Esophagus squamous epithelium (tissue), 5 donors: ENCODE measurements at regions not wholly inside any gene's neighbourhood (a gene's known extent, or its start where the extent isn't known, plus 50 kb on each side); places are given as distances from the start of the nearest gene placed in this dataset.

Source experiments
- DNase-seq: peaks from one replicate; lab custom pipeline; 2025; lab: John Stamatoyannopoulos, UW
- H3K27ac ChIP-seq, 4 donors: fragments of 200-600 bp; sonication (generic); one replicate each; pipeline ENCODE4 v1.5.1; 2016 to 2019; ENCODE audit warnings: mild to moderate bottlenecking in 1 of 4
- H3K27me3 ChIP-seq, 4 donors: fragments of 200-600 bp; sonication (generic); 1 replicate in 3 of 4; 2 replicates in 1 of 4; pipeline versions ENCODE4 v1.5.1 to v1.6.0; 2017 to 2021; ENCODE audit warnings: antibody characterized with exemption in 1 of 4
- H3K36me3 ChIP-seq, 3 donors: fragments of 200-600 bp; sonication (generic); one replicate each; pipeline ENCODE4 v1.5.1; 2016 to 2019
- H3K4me1 ChIP-seq, 3 donors: fragments of 200-600 bp; sonication (generic); one replicate each; pipeline ENCODE4 v1.5.1; 2017 to 2019
- H3K4me3 ChIP-seq, 4 donors: fragments of 200-600 bp; sonication (generic); 1 replicate in 3 of 4; 2 replicates in 1 of 4; pipeline ENCODE4 v1.5.1; 2016 to 2019; ENCODE audit warnings: mild to moderate bottlenecking in 2 of 4, moderate library complexity in 1 of 4
- H3K9me3 ChIP-seq, 3 donors: fragments of 200-600 bp; sonication (generic); one replicate each; pipeline ENCODE4 v1.5.1; 2016 to 2019
- CTCF ChIP-seq, 6 experiments: fragments of 450-650 bp in 4 of 6; fragments of 200-600 bp in 2 of 6; sonication (generic) in 2 of 6; IDR thresholded peaks; one replicate each; pipeline ENCODE4 v1.5.1; 2016 to 2019; ENCODE audit warnings: antibody characterized with exemption in 6 of 6, mild to moderate bottlenecking in 4 of 6, moderate library complexity in 4 of 6
- POLR2A ChIP-seq, 4 donors: fragments of 450-650 bp; IDR thresholded peaks; one replicate each; pipeline ENCODE4 v1.6.1; 2017; ENCODE audit warnings: antibody characterized with exemption in 4 of 4, mild to moderate bottlenecking in 4 of 4, moderate library complexity in 3 of 4
- WGBS, 2 donors: methylation state at CpG; one replicate each; pipeline ENCODE4 v1.1.5; 2018; 5-methylcytosine and 5-hydroxymethylcytosine counted together
- intact Hi-C: fragments of 100-400 bp; cut with DNase I; formaldehyde crosslinking; loops from one replicate; pipeline ENCODE4 v1.15.0; 2022
- donor health status: DM: yes; HTN: yes; CAD: no.

- no peak for TF ChIP-seq CTCF (IDR thresholded peaks at IDR 0.05)
- no peak for TF ChIP-seq POLR2A (IDR thresholded peaks at IDR 0.05)
- Histone ChIP-seq H3K4me3 (no peak overlapping the region), H3K36me3 (no peaks in the 10 kb centered on the region), H3K9me3 (no peaks in the 10 kb centered on the region), H3K27me3 (no peaks in the 10 kb centered on the region), H3K27ac (peak overlapping the region in 1 of 4 donors; percentile 33), H3K4me1 (peaks cover 0 to 47% (median 0%) of the 10 kb centered on the region in 3 donors)
- DNase-seq = no peak
- intact Hi-C loops = no loop called here
Observed at GRCh38 chr21:16840538-16840937, 672.3 kb upstream of the CXADR start.

- Histone ChIP-seq H3K4me3 (peak overlapping the region in 3 of 4 donors; percentile 17 to 50 (median 23)), H3K36me3 (no peaks in the 10 kb centered on the region), H3K9me3 (no peaks in the 10 kb centered on the region), H3K4me1 (peaks cover 0 to 46% (median 0%) of the 10 kb centered on the region in 3 donors), H3K27ac (peak overlapping the region; percentile 35 to 76 (median 58)), H3K27me3 (no peaks in the 10 kb centered on the region)
- WGBS, 2 donors = 9 to 16% methylated on average over 4 of the region's 4 CpGs
- no peak for DNase-seq
- intact Hi-C loops = no loop called here
- TF ChIP-seq CTCF (IDR thresholded peaks at IDR 0.05) (no peak), POLR2A (IDR thresholded peaks at IDR 0.05) (no peak)
Observed at GRCh38 chr21:16841975-16842695, 670.7 kb upstream of the CXADR start.

- no peaks in the 10 kb centered on the region for H3K27me3 ChIP-seq
- H3K4me1 ChIP-seq = peaks cover 0 to 40% (median 0%) of the 10 kb centered on the region in 3 donors
- peak overlapping the region; percentile 35 to 76 (median 58) for H3K27ac ChIP-seq
- H3K4me3 ChIP-seq = peak overlapping the region in 3 of 4 donors; percentile 17 to 50 (median 23)
- intact Hi-C loops = no loop called here
- no peaks in the 10 kb centered on the region for H3K36me3 ChIP-seq
- no peak for TF ChIP-seq POLR2A (IDR thresholded peaks at IDR 0.05)
- TF ChIP-seq CTCF (IDR thresholded peaks at IDR 0.05) = no peak
- no peaks in the 10 kb centered on the region for H3K9me3 ChIP-seq
- no peak for DNase-seq
- 31 to 36% methylated on average over 5 of the region's 5 CpGs for WGBS, 2 donors
Observed at GRCh38 chr21:16842696-16843035, 670.2 kb upstream of the CXADR start.

- no peaks in the 10 kb centered on the region for H3K9me3 ChIP-seq
- H3K4me1 ChIP-seq = peaks cover 0 to 12% (median 0%) of the 10 kb centered on the region in 3 donors
- whole genome bisulfite sequencing, 2 donors = 86 to 92% methylated on average over 2 of the region's 2 CpGs
- H3K36me3 ChIP-seq = no peaks in the 10 kb centered on the region
- intact Hi-C loops = no loop called here
- H3K27ac ChIP-seq = no peak overlapping the region
- no peak for DNase-seq
- no peaks in the 10 kb centered on the region for H3K27me3 ChIP-seq
- H3K4me3 ChIP-seq = no peak overlapping the region
- TF ChIP-seq CTCF (IDR thresholded peaks at IDR 0.05) = no peak
- TF ChIP-seq POLR2A (IDR thresholded peaks at IDR 0.05) = no peak
Observed at GRCh38 chr21:16847211-16847610, 665.6 kb upstream of the CXADR start.

GRCh38 chr21:16851054-16851453 is 661.8 kb upstream of the CXADR start:
- DNase-seq = no peak
- Histone ChIP-seq H3K27me3 (no peaks in the 10 kb centered on the region), H3K9me3 (peaks cover 0 to 2% (median 0%) of the 10 kb centered on the region in 3 donors), H3K4me1 (no peaks in the 10 kb centered on the region), H3K4me3 (no peak overlapping the region), H3K36me3 (no peaks in the 10 kb centered on the region), H3K27ac (no peak overlapping the region)
- no peak for TF ChIP-seq POLR2A (IDR thresholded peaks at IDR 0.05)
- peak in 2 of 6 experiments; percentile 4 to 10 for TF ChIP-seq CTCF (IDR thresholded peaks at IDR 0.05)
- intact Hi-C loops = no loop called here
- WGBS, 2 donors = 82 to 95% methylated on average over 2 of the region's 2 CpGs
